Thyroid gland (tissue), 4 donors: ENCODE measurements at regions not wholly inside any gene's neighbourhood (a gene's known extent, or its start where the extent isn't known, plus 50 kb on each side); places are given as distances from the start of the nearest gene placed in this dataset.

Experiments used
- POLR2A ChIP-seq, 2 donors: fragments of 450-650 bp; IDR thresholded peaks; one replicate each; pipeline ENCODE4 v1.6.1; 2017; ENCODE audit warnings: antibody characterized with exemption in 2 of 2, mild to moderate bottlenecking in 2 of 2, moderate library complexity in 1 of 2
- TF ChIP-seq, protein P1 (sequence below), 6 experiments: fragments of 200-600 bp in 3 of 6; fragments of 450-650 bp in 3 of 6; sonication (generic) in 3 of 6; IDR thresholded peaks; one replicate each; pipeline ENCODE4 v1.5.1; 2016 to 2019; ENCODE audit warnings: antibody characterized with exemption in 6 of 6, mild to moderate bottlenecking in 2 of 6, inconsistent platforms in 1 of 6, moderate library complexity in 1 of 6

- TF ChIP-seq, protein P1, sequence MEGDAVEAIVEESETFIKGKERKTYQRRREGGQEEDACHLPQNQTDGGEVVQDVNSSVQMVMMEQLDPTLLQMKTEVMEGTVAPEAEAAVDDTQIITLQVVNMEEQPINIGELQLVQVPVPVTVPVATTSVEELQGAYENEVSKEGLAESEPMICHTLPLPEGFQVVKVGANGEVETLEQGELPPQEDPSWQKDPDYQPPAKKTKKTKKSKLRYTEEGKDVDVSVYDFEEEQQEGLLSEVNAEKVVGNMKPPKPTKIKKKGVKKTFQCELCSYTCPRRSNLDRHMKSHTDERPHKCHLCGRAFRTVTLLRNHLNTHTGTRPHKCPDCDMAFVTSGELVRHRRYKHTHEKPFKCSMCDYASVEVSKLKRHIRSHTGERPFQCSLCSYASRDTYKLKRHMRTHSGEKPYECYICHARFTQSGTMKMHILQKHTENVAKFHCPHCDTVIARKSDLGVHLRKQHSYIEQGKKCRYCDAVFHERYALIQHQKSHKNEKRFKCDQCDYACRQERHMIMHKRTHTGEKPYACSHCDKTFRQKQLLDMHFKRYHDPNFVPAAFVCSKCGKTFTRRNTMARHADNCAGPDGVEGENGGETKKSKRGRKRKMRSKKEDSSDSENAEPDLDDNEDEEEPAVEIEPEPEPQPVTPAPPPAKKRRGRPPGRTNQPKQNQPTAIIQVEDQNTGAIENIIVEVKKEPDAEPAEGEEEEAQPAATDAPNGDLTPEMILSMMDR (IDR thresholded peaks at IDR 0.05) = no peak
- TF ChIP-seq POLR2A (IDR thresholded peaks at IDR 0.05) = no peak
Observed at GRCh38 chr6:148183776-148184175, 158.9 kb upstream of the SASH1 start.
